GM18498 (cell line): ENCODE measurements at regions not wholly inside any gene's neighbourhood (a gene's known extent, or its start where the extent isn't known, plus 50 kb on each side); places are given as distances from the start of the nearest gene placed in this dataset.

Source experiments
- ATAC-seq: cut with Tn5 transposase; IDR thresholded peaks from one replicate; pipeline ENCODE4 v1.9.1; 2021; ENCODE audit warnings: mild to moderate bottlenecking, moderate library complexity; ENCODE audit not compliant: unreplicated experiment

DNA sequence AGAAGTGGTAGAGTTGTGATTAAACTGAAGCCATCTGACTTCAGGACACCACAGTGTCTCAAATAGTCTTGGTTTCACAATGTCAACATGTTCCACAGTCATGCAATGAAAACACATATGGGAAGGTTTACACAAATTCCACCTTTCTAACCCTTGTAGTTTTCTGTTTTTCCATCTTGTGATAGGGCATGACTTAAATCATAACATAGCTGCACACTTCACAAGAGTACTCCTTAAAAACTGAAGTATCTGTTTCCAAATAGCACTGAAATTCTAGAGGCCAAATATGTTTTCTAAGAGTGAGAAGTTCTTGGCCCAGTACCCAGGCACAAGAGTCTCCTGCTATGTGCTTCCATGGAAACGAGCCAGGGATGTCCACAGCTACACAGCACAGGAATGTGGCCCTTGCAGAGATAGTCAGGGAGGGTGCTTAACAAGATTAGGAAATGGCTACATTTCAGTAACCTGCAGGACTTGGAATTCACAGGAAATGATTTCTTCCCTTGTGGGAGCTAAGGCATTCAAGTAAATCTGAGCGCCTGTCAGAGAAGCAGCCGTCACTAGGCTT is 269.1 kb downstream of the NDFIP2 start:
- ATAC-seq = no peak

- no peak for ATAC-seq
Observed at GRCh38 chr13:79749566-79749965, 268.6 kb downstream of the NDFIP2 start.

GRCh38 chr13:79745081-79745480 is 264.1 kb downstream of the NDFIP2 start:
- ATAC-seq = no peak

GRCh38 chr13:79742923-79743322 is 262.0 kb downstream of the NDFIP2 start:
- no peak for ATAC-seq

GRCh38 chr13:79740991-79741390 is 260.0 kb downstream of the NDFIP2 start:
- no peak for ATAC-seq

DNA sequence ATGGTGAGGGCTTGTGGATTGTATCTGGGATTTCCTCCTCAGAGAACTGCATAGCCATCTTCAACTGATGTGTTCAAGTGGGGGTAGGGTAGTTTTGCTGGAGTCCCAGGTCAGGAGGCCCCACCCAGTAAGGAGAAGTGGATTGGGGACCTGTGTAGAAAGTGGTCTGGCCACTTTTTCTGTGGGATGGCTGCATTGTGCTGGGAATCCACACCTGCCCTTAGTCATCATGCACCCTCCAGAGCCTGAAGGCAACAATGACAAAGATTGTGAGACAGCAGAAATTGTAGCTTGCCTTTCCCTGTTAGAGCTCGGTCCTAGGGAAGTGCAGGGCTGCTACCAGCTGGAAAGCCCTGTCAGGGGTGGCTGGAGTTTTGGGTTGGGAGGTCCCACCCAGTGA is 255.4 kb downstream of the NDFIP2 start:
- no peak for ATAC-seq

DNA sequence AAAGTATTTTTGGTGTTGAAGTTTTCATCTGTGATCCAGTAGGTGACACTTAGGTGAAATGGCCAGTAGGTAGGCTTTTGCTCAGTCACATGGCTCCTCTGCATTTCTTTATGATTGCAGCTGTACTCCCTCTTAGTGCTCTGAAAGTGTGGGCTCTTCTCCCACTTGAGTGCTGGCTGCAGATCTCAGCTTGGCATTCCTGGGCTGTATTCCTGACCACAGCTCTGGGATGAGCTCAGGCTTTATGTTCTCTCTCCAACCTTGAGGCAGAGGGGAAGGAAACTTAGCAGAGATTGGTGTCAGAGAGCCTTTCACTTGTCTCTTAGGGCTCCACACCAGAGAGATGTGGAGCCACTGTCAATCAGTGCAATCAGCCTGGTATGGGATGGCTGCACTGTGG is 254.3 kb downstream of the NDFIP2 start:
- no peak for ATAC-seq

GRCh38 chr13:79727086-79727485 is 246.1 kb downstream of the NDFIP2 start:
- ATAC-seq = no peak

GRCh38 chr13:79725841-79726240 is 244.9 kb downstream of the NDFIP2 start:
- no peak for ATAC-seq

- ATAC-seq = no peak
Observed at GRCh38 chr13:79724348-79725103, 243.6 kb downstream of the NDFIP2 start.

- no peak for ATAC-seq
Observed at GRCh38 chr13:79723519-79724024, 242.6 kb downstream of the NDFIP2 start.

DNA sequence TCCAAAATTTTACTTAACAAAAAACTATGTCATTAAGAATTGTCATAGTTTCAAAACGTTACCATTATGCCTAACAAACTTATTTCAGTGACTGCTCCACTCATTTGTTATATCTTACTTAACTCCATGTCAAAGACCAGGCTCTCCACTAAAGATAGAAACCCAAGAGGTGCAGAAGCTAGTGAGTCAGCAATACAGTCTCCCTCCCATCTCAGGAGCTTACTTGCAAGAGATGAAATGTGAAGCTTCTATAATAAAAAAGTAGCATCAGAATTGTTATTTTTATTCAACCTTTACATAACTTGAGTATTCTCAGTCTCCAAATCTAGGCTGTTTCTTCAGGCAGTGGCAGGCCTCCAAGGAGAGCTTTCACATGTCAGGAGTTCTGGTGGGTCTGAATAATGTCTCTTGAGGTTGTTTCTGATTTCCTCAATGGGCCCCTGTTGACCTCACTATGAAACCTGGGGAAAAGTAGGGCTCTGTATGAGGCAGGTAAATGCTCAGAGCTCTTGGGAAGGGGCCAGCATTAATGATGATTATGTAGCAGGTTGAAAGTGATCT is 242.0 kb downstream of the NDFIP2 start:
- ATAC-seq = no peak

DNA sequence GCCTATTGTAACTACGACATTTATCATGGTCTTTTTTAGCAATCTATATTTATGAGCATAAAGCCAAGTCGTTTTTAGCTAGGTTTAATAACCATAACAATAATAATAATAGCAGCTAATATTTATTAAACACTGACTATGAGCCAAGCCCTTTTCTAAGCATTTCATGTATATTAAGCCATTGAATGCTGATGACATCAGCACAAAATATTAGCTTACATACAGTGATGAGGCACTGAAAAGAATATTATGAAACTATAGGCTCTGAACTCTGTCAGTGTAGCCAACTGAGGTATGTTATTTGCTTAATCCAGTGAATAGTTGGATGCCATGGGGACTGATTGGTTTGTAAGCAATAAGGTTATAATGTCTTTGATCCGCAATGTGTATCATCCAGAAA is 235.2 kb downstream of the NDFIP2 start:
- ATAC-seq = no peak

- ATAC-seq = no peak
Observed at GRCh38 chr13:79711631-79712030, 230.7 kb downstream of the NDFIP2 start.

DNA sequence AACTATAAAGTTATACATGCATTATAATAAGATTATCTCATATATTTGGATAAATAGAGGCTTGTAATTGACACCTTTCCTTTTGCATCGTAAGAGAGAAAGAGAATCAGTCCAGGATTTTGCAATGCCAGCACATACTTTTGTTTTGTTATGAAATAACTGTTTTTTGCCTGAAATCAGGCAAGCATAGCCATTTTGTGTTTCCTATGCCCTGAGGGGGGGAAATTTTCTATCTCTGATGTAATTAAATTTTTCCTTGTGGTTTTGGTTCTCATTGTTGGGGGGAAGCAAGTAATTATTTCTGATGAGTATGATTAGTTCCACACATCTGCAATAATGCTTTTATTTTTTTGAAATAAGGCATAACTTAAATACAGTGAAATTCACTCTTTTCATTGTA is 229.4 kb downstream of the NDFIP2 start:
- no peak for ATAC-seq

DNA sequence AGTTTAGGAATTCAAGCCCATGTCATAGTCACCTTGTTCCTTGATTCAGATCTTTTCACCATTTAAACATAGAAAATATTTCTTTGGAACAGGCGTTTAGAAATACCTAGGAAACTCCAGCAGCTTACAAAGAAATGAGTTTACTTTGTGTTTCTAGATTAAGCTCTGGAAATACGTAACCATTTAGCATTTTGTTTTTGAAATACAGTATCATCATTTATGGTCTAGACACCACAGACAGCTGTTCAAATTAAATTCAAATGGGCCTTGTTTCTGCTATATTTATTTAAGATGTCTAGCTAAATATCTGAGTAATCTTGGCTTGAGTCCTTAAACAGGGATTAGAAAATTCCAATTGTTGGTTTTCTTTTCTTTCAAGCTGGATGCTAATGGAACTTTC is 228.5 kb downstream of the NDFIP2 start:
- no peak for ATAC-seq

- peak; percentile 65 for ATAC-seq
Observed at GRCh38 chr13:79703772-79704171, 222.8 kb downstream of the NDFIP2 start.

DNA sequence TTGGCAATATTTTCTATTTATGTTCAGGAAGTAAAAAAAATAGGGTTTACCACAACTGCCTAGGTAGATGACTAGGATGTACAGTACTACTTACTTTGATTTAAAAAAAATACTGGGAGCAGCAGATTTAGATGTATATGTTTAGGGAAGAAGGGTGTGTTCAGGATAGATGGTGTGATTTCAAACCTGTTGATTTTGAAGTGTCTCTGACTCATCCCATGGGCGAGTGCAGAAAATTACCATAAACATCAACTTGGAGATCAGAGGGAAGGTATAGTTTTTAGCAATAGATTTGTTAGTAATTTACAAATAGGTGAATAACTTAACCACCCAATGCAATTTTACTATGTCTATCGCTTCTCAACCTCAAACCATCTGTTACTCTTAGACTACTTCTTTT is 214.8 kb downstream of the NDFIP2 start:
- no peak for ATAC-seq

- ATAC-seq = no peak
Observed at GRCh38 chr13:79692846-79693245, 211.9 kb downstream of the NDFIP2 start.

DNA sequence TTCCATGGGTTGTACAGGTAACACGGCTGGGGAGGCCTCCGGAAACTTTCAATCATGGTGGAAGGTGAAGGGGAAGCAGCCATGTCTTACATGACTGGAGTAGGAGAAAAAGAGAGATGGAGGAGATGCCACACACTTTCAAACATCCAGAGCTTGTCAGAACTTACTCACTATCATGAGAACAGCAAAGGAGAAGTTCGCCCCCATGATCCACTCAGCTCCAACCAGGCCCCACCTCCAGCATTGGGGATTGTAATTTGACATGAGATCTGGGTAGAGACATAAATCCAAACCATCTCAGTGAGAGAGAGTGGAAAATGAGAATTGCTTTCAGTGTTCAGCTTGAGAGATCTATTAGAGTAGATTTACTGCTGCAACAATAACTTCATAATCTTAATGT is 210.9 kb downstream of the NDFIP2 start:
- ATAC-seq = no peak

DNA sequence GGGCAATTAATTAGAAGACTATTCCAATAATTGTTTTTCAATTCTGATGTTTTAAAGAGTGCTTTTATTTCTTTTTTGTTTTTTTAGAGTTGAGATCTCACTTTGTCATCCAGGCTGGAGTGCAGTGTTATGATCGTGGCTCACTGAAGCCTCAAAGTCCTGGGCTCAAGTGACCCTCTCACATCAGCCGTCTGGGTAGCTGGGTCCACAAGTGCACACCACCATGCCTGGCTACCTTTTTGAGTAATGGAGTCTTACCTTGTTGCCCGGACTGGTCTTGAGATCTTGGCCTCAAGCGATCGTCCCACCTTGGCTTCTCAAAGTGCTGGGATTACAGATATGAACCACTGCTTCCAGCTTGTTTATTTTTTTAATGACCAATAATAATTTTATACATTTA is 207.8 kb downstream of the NDFIP2 start:
- ATAC-seq = no peak

GRCh38 chr13:79686441-79686840 is 205.5 kb downstream of the NDFIP2 start:
- ATAC-seq = no peak
